ENCODE measurements at regions not wholly inside any gene's neighbourhood (a gene's known extent, or its start where the extent isn't known, plus 50 kb on each side); places are given as distances from the start of the nearest gene placed in this dataset.

DNA sequence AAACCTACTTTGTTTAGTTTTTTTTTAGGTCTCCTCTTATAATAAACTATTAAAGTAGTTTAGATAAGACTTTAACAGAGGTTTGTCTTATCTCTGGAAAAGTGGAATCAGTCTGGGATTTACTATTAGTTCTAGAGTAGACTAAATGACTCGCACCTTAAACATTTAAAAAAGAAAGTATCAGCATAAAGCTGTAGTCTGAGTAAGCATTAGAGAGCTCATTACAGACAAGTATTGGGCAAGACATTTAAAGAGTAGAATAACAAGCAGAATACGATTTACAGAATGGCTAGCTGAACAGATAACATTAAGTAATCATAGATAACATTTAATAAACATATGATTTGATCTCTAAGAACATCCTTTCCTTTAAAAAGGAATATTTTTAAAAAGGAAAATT, 226.0 kb upstream of the DMAC1 start:
- DNase-seq (ENCODE audit: missing footprints) (no peak), ATAC-seq (no peak)
- intact Hi-C loops (cut with DNase I): no loop called here

DNA sequence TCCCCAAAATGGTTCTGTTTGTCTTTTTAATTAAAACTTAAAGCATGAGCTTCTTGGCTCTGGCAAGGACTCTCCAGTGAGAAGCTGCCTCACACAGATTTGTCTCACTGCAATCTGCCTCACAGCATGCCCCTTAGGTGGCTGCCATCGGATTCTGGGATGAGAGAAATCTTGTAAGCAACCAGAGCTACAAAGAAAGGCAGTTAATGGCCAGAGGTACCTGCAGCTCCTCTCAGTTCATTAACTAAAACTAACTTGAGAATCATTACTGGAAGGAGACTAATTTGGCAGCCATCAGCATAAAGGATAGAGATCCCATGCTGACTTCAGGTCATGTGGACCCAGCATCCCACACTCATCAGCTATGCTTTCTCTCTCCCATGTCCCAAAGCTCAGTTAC, 220.6 kb upstream of the DMAC1 start:
- DNase-seq (ENCODE audit: missing footprints): no peak
- ATAC-seq: no peak
- intact Hi-C loops (cut with DNase I): no loop called here

DNA sequence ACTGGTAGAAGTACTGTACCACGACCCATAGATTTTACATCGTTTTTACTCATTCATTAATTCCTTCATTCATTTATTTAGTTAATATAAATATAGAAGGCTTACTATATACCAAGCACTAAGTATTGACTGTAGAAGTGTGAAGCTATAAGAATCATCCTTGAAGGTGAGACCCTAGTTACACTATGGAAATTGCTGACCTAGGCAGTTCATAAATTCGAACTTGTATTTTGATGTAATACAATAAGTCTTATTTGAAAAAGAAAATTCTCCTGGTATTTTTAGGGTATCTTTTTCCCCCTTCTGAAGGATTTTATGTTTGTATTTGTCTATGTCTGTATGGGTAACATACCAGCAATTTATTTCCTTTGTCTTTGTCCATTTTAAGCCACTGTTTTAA, 220.1 kb upstream of the DMAC1 start:
- no peak for ATAC-seq
- intact Hi-C loops (cut with DNase I): no loop called here
- DNase-seq (ENCODE audit: missing footprints): no peak

DNA sequence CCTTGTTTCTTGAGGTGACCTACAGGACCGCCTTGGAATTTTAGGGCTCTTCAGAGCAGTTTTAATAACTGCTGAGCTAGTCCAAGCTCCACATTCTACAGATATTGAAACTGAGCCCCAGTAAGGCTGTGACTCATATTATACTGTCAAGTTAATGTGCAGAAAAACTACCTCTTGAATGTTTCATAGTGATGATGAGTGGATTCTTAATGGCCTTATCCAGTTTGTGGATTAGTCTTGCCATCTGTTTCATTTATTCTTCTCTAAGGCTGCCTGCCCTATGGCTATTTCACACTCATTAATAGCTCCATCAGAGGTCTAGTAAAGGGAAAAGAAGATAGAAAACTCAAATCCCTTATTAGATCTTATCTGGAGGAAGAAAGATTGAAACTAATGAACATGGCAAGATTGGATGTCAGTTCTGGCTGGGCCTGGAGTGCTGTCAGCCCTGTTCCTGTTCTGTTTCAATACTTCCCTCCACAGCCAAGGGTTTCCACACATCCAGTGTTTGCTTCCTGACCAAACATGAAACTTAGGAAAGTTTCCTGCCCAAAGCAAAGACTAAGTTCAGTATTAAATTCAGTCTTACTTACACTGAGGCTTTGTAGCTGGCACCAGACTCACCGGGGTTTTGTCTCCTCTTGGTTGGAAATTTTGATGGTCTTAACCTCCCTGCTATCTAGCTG, 215.6 kb upstream of the DMAC1 start:
- DNase-seq (ENCODE audit: missing footprints) (no peak), ATAC-seq (no peak)
- intact Hi-C loops (cut with DNase I): no loop called here

DNA sequence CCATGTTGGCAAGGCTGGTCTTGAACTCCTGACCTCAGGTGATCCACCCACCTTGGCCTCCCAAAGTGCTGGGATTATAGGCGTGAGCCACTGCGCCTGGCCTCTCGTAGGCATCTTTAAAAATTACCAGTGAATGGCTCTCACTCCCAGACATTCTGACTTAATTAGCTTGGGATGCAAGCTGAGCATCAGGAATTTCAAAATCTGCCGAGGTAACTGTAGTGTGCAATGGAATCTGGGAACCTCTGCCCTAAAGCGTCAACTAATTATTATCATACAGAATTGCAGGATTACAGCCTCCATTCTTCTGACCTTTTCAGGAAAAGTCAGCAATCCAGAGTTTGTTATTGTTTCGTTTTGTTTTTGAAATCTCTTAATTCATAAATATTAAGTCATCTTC, 213.4 kb upstream of the DMAC1 start:
- no peak for ATAC-seq
- intact Hi-C loops (cut with DNase I): no loop called here
- no peak for DNase-seq (ENCODE audit: missing footprints)

DNA sequence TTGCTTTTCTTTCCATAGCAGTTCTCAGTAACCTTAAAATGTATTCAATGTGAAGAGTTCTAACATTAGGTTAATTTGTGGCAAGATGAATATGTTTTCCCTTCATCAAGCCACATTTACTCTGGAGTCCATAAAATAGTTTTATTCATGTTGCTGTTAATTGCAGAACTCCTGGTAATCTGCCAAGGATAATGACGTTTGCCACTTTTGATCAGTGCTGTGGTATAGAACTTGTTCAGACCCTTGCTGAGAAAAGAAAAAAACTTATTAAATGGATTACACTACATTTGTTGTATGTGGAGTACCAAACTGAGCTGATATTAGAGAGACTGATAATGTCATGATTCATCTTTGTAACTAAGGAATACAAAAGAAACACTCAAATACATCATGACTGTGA, 212.4 kb upstream of the DMAC1 start:
- ATAC-seq: no peak
- no peak for DNase-seq (ENCODE audit: missing footprints)
- intact Hi-C loops (cut with DNase I): no loop called here

DNA sequence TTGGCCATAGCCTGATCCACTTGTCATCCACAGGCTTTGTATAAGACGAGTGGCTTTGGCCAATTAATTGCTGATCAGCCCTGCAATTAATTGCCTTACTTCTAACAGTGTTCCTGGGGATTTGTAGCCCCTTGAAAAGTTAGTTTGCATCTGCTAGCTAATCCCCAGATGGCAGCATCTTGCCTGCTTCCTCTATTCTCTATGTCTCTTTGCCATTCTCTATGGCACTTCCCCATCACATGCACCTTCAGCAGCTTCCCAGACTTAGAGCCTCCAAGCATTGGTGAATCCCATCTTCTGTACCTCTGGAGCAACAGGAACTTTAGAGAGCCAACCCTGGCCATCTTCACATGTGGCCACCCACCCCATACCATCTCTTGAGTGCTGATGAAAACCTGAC, 197.0 kb upstream of the DMAC1 start:
- ATAC-seq (no peak), DNase-seq (ENCODE audit: missing footprints) (no peak)
- intact Hi-C loops (cut with DNase I): no loop called here

DNA sequence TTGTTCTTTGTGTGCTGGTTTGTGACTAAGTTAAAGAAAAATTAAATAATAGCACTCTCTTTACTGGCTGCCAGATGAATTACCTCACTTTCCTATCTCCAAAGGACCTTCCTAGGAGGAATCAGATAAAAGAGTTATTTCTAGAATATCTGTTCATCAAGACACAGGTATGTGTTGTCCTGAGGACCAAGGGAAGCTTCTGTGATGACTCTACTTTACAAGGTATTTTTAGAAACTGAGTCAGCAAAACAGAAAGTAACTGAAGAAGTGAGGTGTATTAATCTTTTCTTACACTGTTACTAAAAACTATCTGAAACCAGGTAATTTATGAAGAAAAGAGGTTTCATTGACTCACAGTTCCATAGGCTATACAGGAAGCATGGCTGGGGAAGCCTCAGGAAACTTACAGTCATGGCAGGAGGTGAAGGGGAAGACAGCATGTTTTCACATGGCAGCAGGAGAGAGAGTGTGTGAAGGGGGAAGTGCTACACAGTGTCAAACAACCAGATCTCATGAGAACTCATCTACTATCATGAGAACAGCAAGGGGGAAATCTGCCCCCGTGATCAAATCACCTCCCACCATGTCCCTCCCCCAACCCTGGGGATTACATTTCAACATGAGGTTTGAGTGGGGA, 189.2 kb upstream of the DMAC1 start:
- DNase-seq (ENCODE audit: missing footprints): no peak
- intact Hi-C loops (cut with DNase I): no loop called here
- no peak for ATAC-seq

DNA sequence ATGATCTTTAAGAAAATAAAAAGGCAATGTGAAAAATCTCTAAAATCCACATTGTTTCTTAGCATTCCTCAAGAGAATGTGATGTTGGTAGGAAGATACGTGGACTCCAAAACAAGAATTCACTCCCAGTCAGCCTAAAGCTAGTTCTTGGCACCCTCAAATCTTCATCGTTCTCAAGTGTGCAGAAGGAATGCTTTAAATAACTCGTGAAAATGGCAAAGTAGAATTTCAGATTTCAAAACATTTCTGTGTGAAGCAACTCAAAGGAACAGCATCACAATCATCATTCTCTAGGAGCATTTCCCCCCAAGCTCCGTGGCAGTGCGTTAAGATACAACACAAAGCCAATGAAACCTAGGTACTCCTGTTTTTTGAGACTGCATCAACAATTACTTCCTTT, 185.1 kb upstream of the DMAC1 start:
- DNase-seq (ENCODE audit: missing footprints) (no peak), ATAC-seq (no peak)
- intact Hi-C loops (cut with DNase I): no loop called here

DNA sequence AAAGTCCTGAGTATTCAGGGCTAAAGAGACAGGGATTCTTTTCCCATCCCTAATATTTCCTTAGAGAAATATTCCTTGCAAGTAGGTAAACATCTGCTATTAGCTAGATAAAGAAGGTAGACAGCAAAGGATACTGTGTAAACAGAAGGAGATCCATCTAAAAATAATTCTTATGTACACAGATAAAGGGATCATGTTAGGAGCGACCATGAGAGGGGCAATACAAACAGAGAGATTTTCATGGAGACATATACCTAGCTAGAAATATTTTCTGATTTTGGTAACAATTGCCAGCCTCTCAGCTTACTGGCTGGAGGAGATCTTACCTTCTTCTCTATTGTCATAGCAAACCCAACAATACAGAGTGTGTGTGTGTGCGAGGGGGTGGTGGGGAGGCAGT, 184.6 kb upstream of the DMAC1 start:
- ATAC-seq (no peak), DNase-seq (ENCODE audit: missing footprints) (no peak)
- intact Hi-C loops (cut with DNase I): no loop called here

DNA sequence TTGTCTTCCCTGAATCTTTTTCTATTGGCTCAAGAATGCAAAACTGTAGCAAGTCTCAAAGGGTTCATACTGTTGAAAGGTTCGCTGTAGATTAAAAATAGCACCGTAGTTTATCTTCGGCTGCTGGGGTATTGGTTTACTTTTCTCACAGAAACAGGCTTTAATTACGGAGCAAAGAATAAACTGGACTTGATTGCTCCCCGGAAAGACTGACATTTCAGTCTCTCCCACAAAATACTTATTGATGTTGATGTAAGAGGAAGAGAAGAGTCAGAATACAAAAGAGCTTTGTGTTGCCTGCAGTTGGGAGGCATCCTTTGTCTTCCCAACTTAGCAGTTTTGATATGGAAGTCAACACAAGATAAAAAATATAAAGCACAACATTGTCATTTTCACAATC, 183.9 kb upstream of the DMAC1 start:
- ATAC-seq (no peak), DNase-seq (ENCODE audit: missing footprints) (no peak)
- intact Hi-C loops (cut with DNase I): no loop called here

DNA sequence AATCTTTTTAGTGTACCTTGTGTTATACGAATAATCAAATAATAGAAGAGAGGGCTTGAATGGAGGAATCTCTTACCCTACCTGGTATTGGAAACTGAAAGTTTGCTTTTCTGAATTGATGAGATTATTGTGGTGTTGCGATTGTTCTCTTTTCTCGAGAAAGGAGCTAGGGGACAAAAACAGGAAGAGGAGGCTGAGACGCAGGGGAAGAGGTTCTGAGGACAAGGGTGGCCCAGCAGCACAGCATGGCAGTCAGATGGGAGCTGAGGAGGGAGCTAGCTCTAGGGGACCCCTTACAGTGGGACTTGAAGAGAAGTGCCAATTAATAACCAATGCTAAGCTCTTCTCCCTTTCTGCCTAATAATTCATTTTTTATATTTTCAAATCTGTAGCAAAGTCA, 183.3 kb upstream of the DMAC1 start:
- no peak for ATAC-seq
- no peak for DNase-seq (ENCODE audit: missing footprints)
- intact Hi-C loops (cut with DNase I): no loop called here

DNA sequence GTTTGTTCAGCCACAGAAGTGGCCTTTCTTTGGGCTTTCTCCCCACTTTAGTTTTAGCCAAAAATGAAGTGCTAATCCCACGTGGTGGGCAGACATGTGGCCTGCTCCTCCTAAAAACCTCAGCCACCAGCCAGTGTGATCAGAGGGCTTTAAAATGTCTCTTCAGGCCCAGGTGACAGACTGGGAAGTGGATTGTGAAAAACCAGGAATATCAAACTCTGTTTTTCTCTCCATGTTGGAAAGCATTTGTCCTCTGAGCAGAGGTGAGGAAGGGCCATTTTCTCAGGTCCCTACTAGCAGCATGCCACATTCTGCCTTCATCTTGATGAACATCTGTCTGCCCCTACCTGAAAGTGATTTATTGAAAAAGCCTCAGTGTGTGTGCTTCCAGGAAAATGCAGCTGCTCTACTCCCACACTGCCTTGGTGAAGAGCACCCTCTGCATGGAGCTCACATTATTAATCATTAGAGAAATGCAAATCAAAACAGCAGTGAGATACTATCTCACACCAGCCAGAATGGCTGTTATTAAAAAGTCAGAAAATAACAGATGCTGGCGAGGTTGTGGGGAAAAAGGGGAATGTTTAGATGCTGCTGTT, 181.2 kb upstream of the DMAC1 start:
- ATAC-seq (no peak), DNase-seq (ENCODE audit: missing footprints) (no peak)
- intact Hi-C loops (cut with DNase I): no loop called here

DNA sequence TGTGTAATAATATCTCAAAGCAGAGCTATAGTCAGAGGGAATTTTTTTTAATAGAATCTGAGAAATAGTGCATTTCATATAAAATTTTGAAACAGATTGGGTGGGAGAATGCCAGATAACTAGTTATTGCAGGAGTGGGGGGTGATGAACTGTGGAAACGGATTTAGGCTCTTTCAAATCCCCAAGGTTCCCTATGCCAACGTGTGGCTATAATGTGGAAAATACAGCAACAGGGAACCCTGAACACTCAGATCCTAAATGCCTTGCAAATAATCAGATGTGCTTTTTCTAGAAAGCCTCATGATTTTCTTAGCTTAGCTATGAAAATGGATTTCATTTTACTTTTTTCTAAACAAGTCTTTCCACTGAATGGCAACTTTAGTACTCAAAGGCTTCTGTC, 180.5 kb upstream of the DMAC1 start:
- ATAC-seq (no peak), DNase-seq (ENCODE audit: missing footprints) (no peak)
- intact Hi-C loops (cut with DNase I): no loop called here

DNA sequence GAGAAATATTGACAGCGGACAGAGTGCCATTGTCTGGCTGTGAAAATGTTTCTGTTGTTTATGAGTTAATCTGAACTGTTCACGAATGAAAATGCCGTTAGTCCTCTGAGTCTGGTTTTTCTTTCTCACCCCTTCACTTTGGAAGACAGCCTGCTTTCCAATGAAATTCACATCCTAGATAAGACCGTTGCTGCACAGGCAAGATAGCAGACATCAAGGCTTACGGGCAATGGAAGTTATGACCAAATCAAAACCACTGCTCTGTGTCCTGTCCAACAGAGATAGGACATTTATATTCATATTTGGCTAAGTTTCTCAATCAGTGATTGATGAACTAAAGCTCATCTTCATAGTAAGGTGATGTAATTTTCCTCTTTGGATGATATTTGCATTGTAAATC, 180.0 kb upstream of the DMAC1 start:
- DNase-seq (ENCODE audit: missing footprints) (no peak), ATAC-seq (no peak)
- intact Hi-C loops (cut with DNase I): no loop called here

DNA sequence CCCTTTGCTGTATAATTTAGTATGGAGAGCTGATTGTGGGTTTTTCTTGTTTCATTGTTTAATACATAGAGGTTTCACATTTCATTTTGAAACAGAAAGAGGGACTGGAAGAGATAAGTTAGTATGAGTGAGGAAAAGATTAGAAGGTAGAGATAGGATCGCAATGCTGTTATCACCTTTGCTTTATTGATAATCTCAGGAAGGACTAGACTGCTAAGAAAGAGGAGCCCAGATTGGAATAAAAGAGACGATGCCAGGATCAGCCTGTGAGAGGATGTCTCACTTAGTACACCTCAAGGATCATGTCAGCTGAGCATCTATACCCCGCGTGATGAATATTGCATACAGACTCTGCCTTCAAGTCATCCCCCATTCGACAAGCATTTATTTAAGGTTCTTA, 178.0 kb upstream of the DMAC1 start:
- no peak for DNase-seq (ENCODE audit: missing footprints)
- ATAC-seq: no peak
- intact Hi-C loops (cut with DNase I): no loop called here

DNA sequence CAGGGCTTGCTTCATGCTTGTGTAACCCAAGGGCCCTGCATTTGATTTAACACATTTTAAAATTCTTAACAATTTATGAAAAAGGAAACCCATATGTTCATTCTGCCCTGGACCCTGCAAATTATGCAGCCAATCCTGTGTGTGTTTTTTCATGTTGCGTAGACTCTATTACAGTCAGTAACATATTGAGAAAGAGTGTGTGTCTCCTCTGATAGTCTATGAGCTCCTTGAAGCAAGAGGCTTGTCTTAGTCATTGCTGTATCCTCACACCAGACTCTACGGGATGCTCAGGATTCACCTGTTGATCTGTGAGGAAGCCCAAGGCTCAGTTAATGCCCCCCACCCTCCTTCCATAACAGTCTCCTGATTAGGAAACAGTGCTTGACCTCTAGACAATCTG, 177.3 kb upstream of the DMAC1 start:
- DNase-seq (ENCODE audit: missing footprints): no peak
- intact Hi-C loops (cut with DNase I): no loop called here
- no peak for ATAC-seq

DNA sequence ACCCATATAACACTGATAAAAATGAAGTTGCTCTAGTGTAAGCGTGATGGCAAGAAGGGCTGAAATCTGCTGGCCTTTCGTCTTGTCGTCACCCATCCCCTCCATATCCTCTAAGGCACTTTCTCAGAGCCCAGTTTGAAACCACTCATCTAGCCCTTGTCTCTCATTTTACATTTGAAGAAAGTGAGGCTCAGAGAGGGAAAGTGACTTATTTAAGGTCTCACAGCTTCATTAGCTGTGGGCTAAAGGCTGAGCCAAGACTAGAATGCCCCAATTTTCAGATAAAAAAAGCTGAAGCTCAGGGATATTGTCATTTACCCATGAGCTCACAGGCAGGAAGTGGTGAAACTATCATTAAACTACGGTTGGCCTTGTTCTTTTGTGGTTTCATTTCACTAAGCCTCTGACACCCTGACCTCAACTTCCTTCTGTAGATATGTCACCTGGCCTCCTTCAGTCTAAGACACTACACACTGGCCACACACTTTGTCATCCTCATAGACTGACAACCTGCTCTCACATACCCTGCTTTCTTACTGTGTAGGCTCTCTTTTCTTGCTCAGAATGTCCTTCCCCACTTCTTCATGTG, 176.7 kb upstream of the DMAC1 start:
- no peak for DNase-seq (ENCODE audit: missing footprints)
- intact Hi-C loops (cut with DNase I): no loop called here
- ATAC-seq: no peak

DNA sequence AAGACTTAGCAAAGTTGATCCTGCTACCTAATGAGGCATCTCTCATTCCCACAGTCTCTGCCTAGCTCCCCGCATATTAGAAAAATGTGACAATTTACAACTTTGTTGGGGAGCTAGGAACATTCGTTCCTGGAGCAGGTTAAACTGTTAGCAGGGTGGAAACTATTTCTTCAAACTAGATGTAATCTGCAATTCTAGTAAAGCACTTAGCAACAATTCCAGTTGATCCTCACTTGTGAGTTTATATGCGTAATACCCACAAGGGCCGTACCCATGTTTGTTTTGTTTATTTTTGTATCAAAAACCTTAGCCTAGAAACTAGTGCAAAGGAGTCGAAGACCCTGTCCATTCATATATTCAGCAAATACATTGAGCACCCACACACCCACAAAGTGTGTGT, 175.8 kb upstream of the DMAC1 start:
- intact Hi-C loops (cut with DNase I): no loop called here

DNA sequence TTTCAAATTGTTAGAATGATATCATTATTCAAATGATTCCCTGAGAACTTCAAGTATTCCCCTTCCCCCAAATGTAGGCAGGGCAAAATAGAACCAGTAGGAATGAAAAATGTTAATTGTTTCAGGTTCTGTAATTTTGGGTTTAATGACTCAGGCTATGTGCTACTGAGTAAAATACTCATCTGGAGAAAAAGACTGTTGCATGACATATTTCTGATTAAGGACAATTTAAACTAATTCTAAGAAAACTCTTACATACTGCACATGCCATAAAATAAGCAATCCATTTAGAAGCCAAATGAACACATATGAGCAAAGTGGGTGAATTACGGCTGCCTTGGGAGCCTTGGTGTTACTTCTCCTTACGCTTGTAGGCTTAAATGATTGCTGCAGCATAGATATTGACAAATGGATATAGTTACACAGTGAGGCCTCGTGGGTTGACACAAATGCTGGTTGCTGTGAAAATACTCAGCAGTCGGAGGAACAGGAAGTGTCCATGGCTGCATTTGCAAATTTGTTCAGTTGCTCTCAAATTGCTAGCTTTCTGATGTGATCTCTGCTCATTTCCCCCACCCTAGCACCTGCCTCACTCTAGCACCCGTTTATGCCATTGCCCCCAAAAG, 174.9 kb upstream of the DMAC1 start:
- DNase-seq (ENCODE audit: missing footprints) (no peak), ATAC-seq (no peak)
- intact Hi-C loops (cut with DNase I): no loop called here

More for the DNA sequence above, 175.8 kb upstream of the DMAC1 start:
- no peak for DNase-seq (ENCODE audit: missing footprints)
- ATAC-seq: no peak

All from Right ventricle myocardium inferior (tissue), 1 donor.